Progenitor cell of endocrine pancreas (in vitro differentiated cells): ENCODE measurements at regions not wholly inside any gene's neighbourhood (a gene's known extent, or its start where the extent isn't known, plus 50 kb on each side); places are given as distances from the start of the nearest gene placed in this dataset.
"Not testable (repeated sequence)": the region's sequence is repeated elsewhere in the genome, so short reads cannot be mapped to it uniquely, and the experiment has no call there.

Experiments used
- DNase-seq: peaks from one replicate; pipeline ENCODE4 v3.0.0; 2021; ENCODE audit warnings: low spot score; ENCODE audit not compliant: unreplicated experiment
- H3K27ac Mint-ChIP-seq: 2 replicates; pipeline ENCODE4 v1.8.0; 2021; ENCODE audit warnings: mild to moderate bottlenecking, moderate library complexity, mixed read lengths
- H3K27me3 Mint-ChIP-seq: 2 replicates; pipeline ENCODE4 v1.8.0; 2021; ENCODE audit warnings: mixed read lengths
- H3K36me3 Mint-ChIP-seq: 2 replicates; pipeline ENCODE4 v1.8.0; 2022; ENCODE audit warnings: mixed read lengths; ENCODE audit not compliant: insufficient read depth
- H3K4me1 Mint-ChIP-seq: 2 replicates; pipeline ENCODE4 v1.8.0; 2021; ENCODE audit warnings: low read depth, mixed read lengths
- H3K4me3 Mint-ChIP-seq: 2 replicates; pipeline ENCODE4 v1.8.0; 2021; ENCODE audit warnings: low read depth, mild to moderate bottlenecking, moderate library complexity, mixed read lengths
- H3K9me3 Mint-ChIP-seq: 2 replicates; pipeline ENCODE4 v1.8.0; 2021; ENCODE audit warnings: low read depth, mixed read lengths
- TF ChIP-seq, protein P1 (sequence below): fragments of 200-600 bp; sonication (generic); IDR thresholded peaks from one replicate; pipeline ENCODE4 v1.5.0; 2021; ENCODE audit warnings: antibody characterized with exemption, mild to moderate bottlenecking; ENCODE audit not compliant: unreplicated experiment

- H3K27ac Mint-ChIP-seq: no peak overlapping the region
- no peaks in the 10 kb centered on the region for H3K27me3 Mint-ChIP-seq
These were observed 52.8 kb upstream of the ADGRE5 start for GRCh38 chr19:14328406-14328805.

GRCh38 chr19:14327061-14327460 is 54.2 kb upstream of the ADGRE5 start:
- not testable (repeated sequence) for H3K9me3 Mint-ChIP-seq, DNase-seq, H3K36me3 Mint-ChIP-seq, H3K4me3 Mint-ChIP-seq, H3K27me3 Mint-ChIP-seq, H3K27ac Mint-ChIP-seq, H3K4me1 Mint-ChIP-seq

More at GRCh38 chr19:14328406-14328805, 52.8 kb upstream of the ADGRE5 start:
- Mint-ChIP-seq H3K9me3 (no peaks in the 10 kb centered on the region), H3K4me3 (no peak overlapping the region), H3K4me1 (no peaks in the 10 kb centered on the region), H3K36me3 (no peaks in the 10 kb centered on the region)
- TF ChIP-seq, protein P1, sequence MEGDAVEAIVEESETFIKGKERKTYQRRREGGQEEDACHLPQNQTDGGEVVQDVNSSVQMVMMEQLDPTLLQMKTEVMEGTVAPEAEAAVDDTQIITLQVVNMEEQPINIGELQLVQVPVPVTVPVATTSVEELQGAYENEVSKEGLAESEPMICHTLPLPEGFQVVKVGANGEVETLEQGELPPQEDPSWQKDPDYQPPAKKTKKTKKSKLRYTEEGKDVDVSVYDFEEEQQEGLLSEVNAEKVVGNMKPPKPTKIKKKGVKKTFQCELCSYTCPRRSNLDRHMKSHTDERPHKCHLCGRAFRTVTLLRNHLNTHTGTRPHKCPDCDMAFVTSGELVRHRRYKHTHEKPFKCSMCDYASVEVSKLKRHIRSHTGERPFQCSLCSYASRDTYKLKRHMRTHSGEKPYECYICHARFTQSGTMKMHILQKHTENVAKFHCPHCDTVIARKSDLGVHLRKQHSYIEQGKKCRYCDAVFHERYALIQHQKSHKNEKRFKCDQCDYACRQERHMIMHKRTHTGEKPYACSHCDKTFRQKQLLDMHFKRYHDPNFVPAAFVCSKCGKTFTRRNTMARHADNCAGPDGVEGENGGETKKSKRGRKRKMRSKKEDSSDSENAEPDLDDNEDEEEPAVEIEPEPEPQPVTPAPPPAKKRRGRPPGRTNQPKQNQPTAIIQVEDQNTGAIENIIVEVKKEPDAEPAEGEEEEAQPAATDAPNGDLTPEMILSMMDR: no peak
- no peak for DNase-seq

DNA sequence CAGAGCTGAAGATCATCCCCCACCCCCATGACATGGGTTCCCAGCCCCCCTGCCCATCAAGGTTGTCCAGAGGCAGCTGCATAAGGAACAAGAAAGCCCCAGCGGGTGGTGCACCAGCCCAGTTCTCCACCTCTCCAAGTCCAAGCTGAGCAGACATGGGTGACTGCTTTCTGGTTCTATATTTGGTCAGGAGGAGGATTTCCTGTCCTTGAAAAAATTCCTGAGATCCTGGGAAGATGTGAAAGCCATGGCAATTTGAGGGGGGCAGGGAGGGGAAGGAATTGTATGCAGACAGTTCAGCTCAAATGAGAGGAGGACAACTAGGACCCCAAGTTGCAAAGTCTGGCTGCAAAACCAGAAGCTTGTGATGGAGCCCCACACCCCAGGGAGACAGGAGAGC is 55.4 kb upstream of the ADGRE5 start:
- H3K4me1 Mint-ChIP-seq: no peaks in the 10 kb centered on the region
- H3K9me3 Mint-ChIP-seq: no peaks in the 10 kb centered on the region
- no peak overlapping the region for H3K4me3 Mint-ChIP-seq
- TF ChIP-seq, protein P1: no peak
- H3K27me3 Mint-ChIP-seq: no peaks in the 10 kb centered on the region
- no peak overlapping the region for H3K27ac Mint-ChIP-seq
- no peaks in the 10 kb centered on the region for H3K36me3 Mint-ChIP-seq
- no peak for DNase-seq

DNA sequence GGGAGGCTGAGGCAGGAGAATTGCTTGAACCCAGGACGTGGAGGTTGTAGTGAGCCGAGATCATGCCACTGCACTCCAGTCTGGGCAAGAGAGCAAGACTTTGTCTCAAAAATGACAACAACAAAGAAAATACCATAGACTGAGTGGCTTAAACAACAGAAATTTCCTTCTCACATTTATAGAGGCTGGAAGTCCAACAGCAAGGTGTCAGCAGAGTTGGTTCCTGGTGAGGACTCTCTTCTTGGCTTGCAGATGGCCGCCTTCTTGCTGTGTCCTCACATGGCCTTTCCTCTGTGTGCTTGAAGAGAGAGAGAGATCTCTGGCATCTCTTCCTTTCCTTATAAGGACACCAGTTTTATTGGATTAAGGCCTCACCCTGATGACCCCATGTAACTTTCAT is 56.1 kb upstream of the ADGRE5 start:
- TF ChIP-seq, protein P1: no peak
- DNase-seq: no peak
- no peaks in the 10 kb centered on the region for H3K4me1 Mint-ChIP-seq
- peaks cover 1% of the 10 kb centered on the region for H3K9me3 Mint-ChIP-seq
- no peaks in the 10 kb centered on the region for H3K27me3 Mint-ChIP-seq
- no peak overlapping the region for H3K27ac Mint-ChIP-seq
- H3K4me3 Mint-ChIP-seq: no peak overlapping the region
- H3K36me3 Mint-ChIP-seq: no peaks in the 10 kb centered on the region

DNA sequence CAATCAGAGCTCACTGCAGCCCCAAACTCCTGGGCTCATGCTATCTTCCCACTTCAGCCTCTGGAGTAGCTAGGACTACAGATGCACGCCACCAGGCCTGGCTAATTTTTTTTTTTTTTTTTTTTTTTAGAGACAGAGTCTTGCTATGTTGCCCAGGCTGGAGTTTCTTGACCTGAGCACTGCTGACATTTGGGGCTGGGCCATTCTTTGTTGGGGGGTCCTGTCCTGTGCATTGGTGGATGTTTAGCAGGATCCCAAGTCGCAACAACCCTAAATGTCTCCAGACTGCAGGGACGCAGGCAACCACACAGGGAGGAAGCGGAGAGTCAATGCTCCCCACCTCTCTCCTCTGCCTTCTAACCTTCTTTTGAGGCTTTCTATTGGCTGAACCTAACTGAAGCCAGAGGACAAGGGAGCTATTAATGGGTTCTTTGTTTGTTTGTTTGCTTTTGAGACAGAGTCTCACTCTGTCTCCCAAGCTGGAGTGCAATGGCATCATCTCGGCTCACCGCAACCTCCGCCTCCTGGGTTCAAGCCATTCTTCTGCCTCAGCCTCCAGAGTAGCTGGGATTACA is 58.3 kb upstream of the ADGRE5 start:
- Mint-ChIP-seq H3K36me3 (no peaks in the 10 kb centered on the region), H3K9me3 (peaks cover 3% of the 10 kb centered on the region), H3K27me3 (no peaks in the 10 kb centered on the region), H3K27ac (no peak overlapping the region), H3K4me3 (no peak overlapping the region), H3K4me1 (no peaks in the 10 kb centered on the region)
- TF ChIP-seq, protein P1: no peak
- DNase-seq: no peak

DNA sequence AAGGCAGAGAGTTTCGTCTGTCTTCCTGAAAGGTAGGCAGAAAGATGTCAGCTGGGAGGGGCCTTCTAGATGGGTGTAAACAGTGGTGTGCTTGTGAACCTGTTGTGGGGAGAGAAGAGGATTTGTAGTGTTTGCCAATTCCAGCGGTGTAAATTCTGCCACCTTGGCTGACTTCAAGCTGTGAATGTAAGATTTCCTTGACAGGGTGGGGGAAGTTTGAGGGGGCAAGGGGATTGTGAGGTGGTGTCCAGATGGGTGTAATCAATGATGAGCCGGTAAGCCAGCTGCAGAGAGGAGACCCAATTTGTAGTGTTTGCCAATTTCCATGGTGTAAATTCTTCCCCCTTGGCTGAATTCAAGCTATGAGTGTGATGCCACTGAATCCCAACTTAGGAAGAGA is 61.0 kb upstream of the ADGRE5 start:
- DNase-seq: no peak
- no peaks in the 10 kb centered on the region for H3K36me3 Mint-ChIP-seq
- H3K27ac Mint-ChIP-seq: no peak overlapping the region
- H3K27me3 Mint-ChIP-seq: no peaks in the 10 kb centered on the region
- H3K9me3 Mint-ChIP-seq: peaks cover 3% of the 10 kb centered on the region
- TF ChIP-seq, protein P1: no peak
- no peaks in the 10 kb centered on the region for H3K4me1 Mint-ChIP-seq
- H3K4me3 Mint-ChIP-seq: no peak overlapping the region

- H3K9me3 Mint-ChIP-seq, H3K27me3 Mint-ChIP-seq, DNase-seq, H3K4me1 Mint-ChIP-seq, H3K27ac Mint-ChIP-seq, H3K4me3 Mint-ChIP-seq, H3K36me3 Mint-ChIP-seq: not testable (repeated sequence)
These were observed 61.5 kb upstream of the ADGRE5 start for GRCh38 chr19:14319720-14320119.
